SK-N-SH (cell line): ENCODE measurements at regions not wholly inside any gene's neighbourhood (a gene's known extent, or its start where the extent isn't known, plus 50 kb on each side); places are given as distances from the start of the nearest gene placed in this dataset.

Source experiments
- CTCF ChIA-PET: fragments of 300-600, 350-600 bp; formaldehyde crosslinking; extraction: SDS; loops from one replicate; lab custom pipeline; 2021; lab: Yijun Ruan, JAX
- POLR2A ChIA-PET: fragments of 350-600 bp; sonication (Branson Sonifier 250); formaldehyde crosslinking; extraction: SDS; loops from one replicate; lab custom pipeline; 2020; ENCODE audit warnings: antibody characterized with exemption, inconsistent platforms; lab: Yijun Ruan, JAX
- DNase-seq: peaks from one replicate; pipeline ENCODE4 v3.0.0; 2012
- H2AFZ ChIP-seq: fragments of 200-600 bp; sonication (generic); 2 replicates; pipeline ENCODE4 v1.8.1; 2016; ENCODE audit warnings: antibody characterized with exemption, mild to moderate bottlenecking, low read depth
- H3F3A ChIP-seq: fragments of 200-600 bp; sonication (generic); replicated peaks from 2 replicates; pipeline ENCODE3; 2016; ENCODE audit warnings: antibody characterized with exemption, mild to moderate bottlenecking; ENCODE audit not compliant: insufficient read depth
- H3K27ac ChIP-seq, 2 experiments: fragments of 200-500 bp in 1 of 2; fragments of 200-600 bp in 1 of 2; sonication (Bioruptor generic) in 1 of 2; sonication (generic), shearing (Covaris generic) in 1 of 2; 2 replicates each; pipeline versions ENCODE4 v1.5.1 to v1.6.1; 2014 to 2016; ENCODE audit warnings: low read depth in 2 of 2, inconsistent platforms in 1 of 2, low read length in 1 of 2, mild to moderate bottlenecking in 1 of 2, mixed read lengths in 1 of 2
- H3K27me3 ChIP-seq: fragments of 200-600 bp; sonication (generic), shearing (Covaris generic); 2 replicates; pipeline ENCODE4 v1.6.1; 2016; ENCODE audit warnings: mixed run types; ENCODE audit not compliant: insufficient read depth
- H3K36me3 ChIP-seq, 2 experiments: fragments of 200-500 bp in 1 of 2; fragments of 200-600 bp in 1 of 2; sonication (Bioruptor generic) in 1 of 2; sonication (generic) in 1 of 2; replicated peaks in 1 of 2; 2 replicates each; pipeline versions ENCODE3 to v1.5.1; 2014 to 2016; ENCODE audit warnings: low read length in 1 of 2, mild to moderate bottlenecking in 1 of 2; ENCODE audit not compliant: insufficient read depth in 2 of 2, control insufficient read depth in 1 of 2
- H3K4me1 ChIP-seq, 2 experiments: fragments of 200-500 bp in 1 of 2; fragments of 200-600 bp in 1 of 2; sonication (Bioruptor generic) in 1 of 2; sonication (generic), shearing (Covaris generic) in 1 of 2; 2 replicates each; pipeline versions ENCODE4 v1.5.1 to v1.6.1; 2014 to 2016; ENCODE audit warnings: low read depth in 1 of 2, low read length in 1 of 2, mixed run types in 1 of 2; ENCODE audit not compliant: insufficient read depth in 2 of 2, control insufficient read depth in 1 of 2
- H3K4me2 ChIP-seq: fragments of 200-600 bp; sonication (generic), shearing (Covaris generic); 2 replicates; pipeline ENCODE4 v1.6.1; 2017; ENCODE audit warnings: mixed run types
- H3K4me3 ChIP-seq, 2 experiments: fragments of 200-500 bp in 1 of 2; fragments of 200-600 bp in 1 of 2; sonication (Bioruptor generic) in 1 of 2; sonication (generic), shearing (Covaris generic) in 1 of 2; 2 replicates each; pipeline versions ENCODE4 v1.5.1 to v1.8.1; 2014 to 2016; ENCODE audit warnings: low read depth in 2 of 2, inconsistent platforms in 1 of 2, low read length in 1 of 2, mild to moderate bottlenecking in 1 of 2, mixed read lengths in 1 of 2, moderate library complexity in 1 of 2
- H3K79me2 ChIP-seq: fragments of 200-600 bp; sonication (generic); 2 replicates; pipeline ENCODE4 v1.8.1; 2017; ENCODE audit warnings: mild to moderate bottlenecking; ENCODE audit not compliant: insufficient read depth
- H3K9ac ChIP-seq: fragments of 200-600 bp; sonication (generic); 2 replicates; pipeline ENCODE4 v1.6.1; 2017; ENCODE audit warnings: mixed run types
- H3K9me2 ChIP-seq: fragments of 200-600 bp; sonication (generic); 2 replicates; pipeline ENCODE4 v1.6.1; 2017; ENCODE audit warnings: mixed run types
- H3K9me3 ChIP-seq: fragments of 200-600 bp; sonication (generic); 2 replicates; pipeline ENCODE4 v1.6.1; 2017; ENCODE audit warnings: mixed run types, mild to moderate bottlenecking, moderate library complexity
- H4K20me1 ChIP-seq: fragments of 200-600 bp; sonication (generic); 2 replicates; pipeline ENCODE4 v1.6.1; 2017; ENCODE audit warnings: mild to moderate bottlenecking, mixed run types; ENCODE audit not compliant: insufficient read depth
- CHD2 ChIP-seq: fragments of 150-350 bp; IDR thresholded peaks from 2 replicates; pipeline ENCODE4 v1.6.1; 2018; ENCODE audit warnings: low read length; ENCODE audit not compliant: partially characterized antibody
- ELF1 ChIP-seq: IDR thresholded peaks from 2 replicates; pipeline ENCODE4 v1.4.0; 2012
- EZH2phosphoT487 ChIP-seq: fragments of 200-600 bp; sonication (generic); IDR thresholded peaks from 2 replicates; pipeline ENCODE4 v1.6.1; 2017; ENCODE audit warnings: low read depth, mixed run types, mild to moderate bottlenecking, antibody characterized with exemption, moderate library complexity, borderline replicate concordance
- FOXJ3 ChIP-seq: sonication (generic); formaldehyde crosslinking; IDR thresholded peaks from 2 replicates; pipeline ENCODE4 v1.5.1; 2020; ENCODE audit warnings: mild to moderate bottlenecking, missing genetic modification reagents
- FOXM1 ChIP-seq: IDR thresholded peaks from 2 replicates; pipeline ENCODE4 v1.4.0; 2012; ENCODE audit warnings: low read depth, mild to moderate bottlenecking
- MAX ChIP-seq: IDR thresholded peaks from 2 replicates; pipeline ENCODE4 v1.4.0; 2012; ENCODE audit warnings: low read depth
- MXI1 ChIP-seq: IDR thresholded peaks from 2 replicates; pipeline ENCODE4 v1.6.1; 2012; ENCODE audit warnings: mild to moderate bottlenecking, low read depth, low read length, improper control_type of control experiment
- RAD21 ChIP-seq: IDR thresholded peaks from 2 replicates; pipeline ENCODE4 v1.6.1; 2012; ENCODE audit warnings: mild to moderate bottlenecking, low read length
- REST ChIP-seq: IDR thresholded peaks from 2 replicates; pipeline ENCODE4 v1.6.1; 2012; ENCODE audit warnings: mild to moderate bottlenecking, low read depth, low read length, moderate library complexity
- RFX5 ChIP-seq: IDR thresholded peaks from 2 replicates; pipeline ENCODE4 v1.6.1; 2012; ENCODE audit warnings: mild to moderate bottlenecking, improper control_type of control experiment, low read length
- SIN3A ChIP-seq: IDR thresholded peaks from 2 replicates; pipeline ENCODE4 v1.6.1; 2012; ENCODE audit warnings: low read depth, mild to moderate bottlenecking, low read length, moderate library complexity, borderline replicate concordance
- SMC3 ChIP-seq: IDR thresholded peaks from 2 replicates; pipeline ENCODE4 v1.6.1; 2012; ENCODE audit warnings: low read depth, low read length, improper control_type of control experiment
- TEAD4 ChIP-seq: IDR thresholded peaks from 2 replicates; pipeline ENCODE4 v1.4.0; 2012; ENCODE audit warnings: mild to moderate bottlenecking, borderline replicate concordance; ENCODE audit not compliant: insufficient read depth
- USF2 ChIP-seq: fragments of 150-350 bp; IDR thresholded peaks from 2 replicates; pipeline ENCODE4 v1.6.1; 2017; ENCODE audit warnings: antibody characterized with exemption, low read length, low read depth, borderline replicate concordance
- WGBS: methylation state at CpG from one replicate; pipeline ENCODE4 v1.1.6; 2017; ENCODE audit warnings: low lambda C conversion rate; 5-methylcytosine and 5-hydroxymethylcytosine counted together
- TF ChIP-seq, protein P1 (sequence below): fragments of 200-600 bp; sonication (generic); IDR thresholded peaks from 2 replicates; pipeline ENCODE4 v1.6.1; 2017; ENCODE audit warnings: antibody characterized with exemption, mild to moderate bottlenecking, moderate library complexity

GRCh38 chr11:41935241-41935640 lies 475.8 kb upstream of the LRRC4C start:
- Histone ChIP-seq H3K9me3 (no peaks in the 10 kb centered on the region), H2AFZ (no peak overlapping the region), H3K4me1 (no peaks in the 10 kb centered on the region), H3K27ac (no peak overlapping the region), H3K36me3 (no peaks in the 10 kb centered on the region), H3K4me2 (no peak overlapping the region), H4K20me1 (no peaks in the 10 kb centered on the region), H3K27me3 (no peaks in the 10 kb centered on the region), H3K9me2 (no peaks in the 10 kb centered on the region), H3K4me3 (no peak overlapping the region)
- no peak for DNase-seq
- ChIA-PET POLR2A (no interaction called here), CTCF (no interaction called here)
- no peak for TF ChIP-seq REST
- TF ChIP-seq SMC3 = no peak
- TF ChIP-seq ELF1 = no peak
- no peak for TF ChIP-seq FOXJ3
- TF ChIP-seq, all 33 proteins: peak for 0
- Histone ChIP-seq H3F3A (no peaks in the 10 kb centered on the region), H3K9ac (no peak overlapping the region), H3K79me2 (no peaks in the 10 kb centered on the region)
- WGBS = 13% methylated on average over 1 of the region's 1 CpG

DNA sequence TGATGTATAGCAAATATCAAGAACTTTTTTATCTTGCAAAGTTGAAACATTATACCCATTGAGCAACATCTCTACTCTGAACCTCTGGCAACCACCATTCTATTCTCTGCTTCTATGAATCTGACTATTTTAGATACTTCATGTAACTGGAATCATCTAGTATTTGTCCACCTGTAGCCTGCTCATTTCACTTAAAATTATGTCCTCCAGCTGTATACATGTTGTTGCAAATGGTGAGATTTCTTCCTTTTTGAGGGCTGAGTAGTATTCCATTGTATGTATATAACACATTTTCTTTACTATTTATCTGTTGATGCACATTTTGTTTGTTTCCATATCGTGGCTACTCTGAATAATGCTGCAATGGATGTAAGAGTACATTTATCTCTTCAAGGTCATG lies 476.3 kb upstream of the LRRC4C start:
- ChIA-PET POLR2A (no interaction called here), CTCF (no interaction called here)
- Histone ChIP-seq H3K27ac (no peak overlapping the region), H3K4me1 (no peaks in the 10 kb centered on the region), H3K4me3 (no peak overlapping the region), H3K9ac (no peak overlapping the region), H3F3A (no peaks in the 10 kb centered on the region), H2AFZ (no peak overlapping the region), H3K79me2 (no peaks in the 10 kb centered on the region), H3K36me3 (no peaks in the 10 kb centered on the region), H3K4me2 (no peak overlapping the region), H3K27me3 (no peaks in the 10 kb centered on the region), H3K9me3 (no peaks in the 10 kb centered on the region), H4K20me1 (no peaks in the 10 kb centered on the region), H3K9me2 (no peaks in the 10 kb centered on the region)
- TF ChIP-seq FOXJ3 = no peak
- no peak for TF ChIP-seq SIN3A
- DNase-seq = no peak
- 2% methylated on average over 1 of the region's 1 CpG for WGBS

DNA sequence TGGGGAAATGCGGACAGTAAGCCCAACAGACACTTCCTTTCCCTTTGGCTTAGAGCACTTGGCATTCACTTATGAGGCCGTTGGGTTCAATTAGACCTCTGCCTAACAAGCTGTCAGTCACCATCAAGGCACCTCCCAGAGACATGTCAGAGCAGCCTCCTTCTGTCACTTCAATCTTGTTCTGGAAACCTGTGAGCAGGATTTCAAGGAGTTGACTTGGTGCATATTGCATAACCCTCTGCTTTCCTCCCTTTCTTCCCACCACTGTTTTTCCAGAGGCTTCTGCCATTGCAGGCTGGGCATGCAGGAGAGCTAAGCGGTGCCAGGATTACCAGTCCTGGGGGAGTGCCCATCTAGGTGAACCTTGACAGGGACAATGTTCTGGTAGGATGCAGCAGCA lies 484.2 kb upstream of the LRRC4C start:
- Histone ChIP-seq H2AFZ (no peak overlapping the region), H3K36me3 (no peaks in the 10 kb centered on the region), H3K9me3 (no peaks in the 10 kb centered on the region), H3K27ac (no peak overlapping the region), H3K9ac (no peak overlapping the region), H4K20me1 (no peaks in the 10 kb centered on the region), H3F3A (no peaks in the 10 kb centered on the region), H3K27me3 (no peaks in the 10 kb centered on the region), H3K4me2 (no peak overlapping the region), H3K4me1 (no peaks in the 10 kb centered on the region), H3K79me2 (no peaks in the 10 kb centered on the region), H3K4me3 (no peak overlapping the region), H3K9me2 (no peaks in the 10 kb centered on the region)
- ChIA-PET POLR2A (no interaction called here), CTCF (no interaction called here)
- 57% methylated on average over 2 of the region's 3 CpGs for WGBS
- no peak for DNase-seq
- no peak for TF ChIP-seq FOXM1
- no peak for TF ChIP-seq SIN3A
- no peak for TF ChIP-seq RFX5
- TF ChIP-seq RAD21 = no peak
- TF ChIP-seq TEAD4 = no peak
- TF ChIP-seq USF2 = no peak
- TF ChIP-seq EZH2phosphoT487 = no peak
- TF ChIP-seq, protein P1, sequence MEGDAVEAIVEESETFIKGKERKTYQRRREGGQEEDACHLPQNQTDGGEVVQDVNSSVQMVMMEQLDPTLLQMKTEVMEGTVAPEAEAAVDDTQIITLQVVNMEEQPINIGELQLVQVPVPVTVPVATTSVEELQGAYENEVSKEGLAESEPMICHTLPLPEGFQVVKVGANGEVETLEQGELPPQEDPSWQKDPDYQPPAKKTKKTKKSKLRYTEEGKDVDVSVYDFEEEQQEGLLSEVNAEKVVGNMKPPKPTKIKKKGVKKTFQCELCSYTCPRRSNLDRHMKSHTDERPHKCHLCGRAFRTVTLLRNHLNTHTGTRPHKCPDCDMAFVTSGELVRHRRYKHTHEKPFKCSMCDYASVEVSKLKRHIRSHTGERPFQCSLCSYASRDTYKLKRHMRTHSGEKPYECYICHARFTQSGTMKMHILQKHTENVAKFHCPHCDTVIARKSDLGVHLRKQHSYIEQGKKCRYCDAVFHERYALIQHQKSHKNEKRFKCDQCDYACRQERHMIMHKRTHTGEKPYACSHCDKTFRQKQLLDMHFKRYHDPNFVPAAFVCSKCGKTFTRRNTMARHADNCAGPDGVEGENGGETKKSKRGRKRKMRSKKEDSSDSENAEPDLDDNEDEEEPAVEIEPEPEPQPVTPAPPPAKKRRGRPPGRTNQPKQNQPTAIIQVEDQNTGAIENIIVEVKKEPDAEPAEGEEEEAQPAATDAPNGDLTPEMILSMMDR = no peak
- no peak for TF ChIP-seq MXI1
- no peak for TF ChIP-seq MAX
- no peak for TF ChIP-seq CHD2
